Endothelial cell of umbilical vein (primary cell): ENCODE measurements at regions not wholly inside any gene's neighbourhood (a gene's known extent, or its start where the extent isn't known, plus 50 kb on each side); places are given as distances from the start of the nearest gene placed in this dataset.
A peak's percentile ranks its signal among the peaks of the same experiment; 100 is the strongest.

ENCODE experiments used
- BruUV-seq: library from RNA; stranded (reverse); fragments of 400-500 nt; replicated peaks from 2 replicates; lab custom pipeline; 2021; lab: Mats Ljungman, UMichigan
- CTCF ChIA-PET: fragments of 300-600, 350-600 bp; sonication (Branson Sonifier 250); formaldehyde crosslinking; loops from one replicate; lab custom pipeline; 2021; ENCODE audit warnings: antibody characterized with exemption, inconsistent platforms; lab: Charles Lee
- POLR2A ChIA-PET: fragments of 300-600, 350-600 bp; sonication (Branson Sonifier 250); formaldehyde crosslinking; loops from one replicate; lab custom pipeline; 2021; ENCODE audit warnings: antibody characterized with exemption, inconsistent platforms; lab: Charles Lee
- DNase-seq: peaks from one replicate; pipeline ENCODE4 v3.0.0-alpha.2; 2011; ENCODE audit warnings: low read depth, low spot score
- FAIRE-seq: peaks from 2 replicates; lab custom pipeline; 2011; peaks lifted over from hg19 to GRCh38; lab: Jason Lieb, UNC
- H2AFZ ChIP-seq: 2 replicates; pipeline ENCODE4 v1.6.0; 2012; ENCODE audit warnings: low read depth, low read length, control low read depth, inconsistent platforms
- H3K27ac ChIP-seq: 2 replicates; pipeline ENCODE4 v1.5.1; 2011; ENCODE audit warnings: low read depth, mild to moderate bottlenecking, control low read depth, low read length, moderate library complexity; ENCODE audit not compliant: insufficient read depth
- H3K27me3 ChIP-seq, 2 experiments: 2 replicates each; pipeline versions ENCODE4 v1.6.0 to v1.6.1; 2011; ENCODE audit warnings: low read length in 2 of 2, mixed read lengths in 1 of 2; ENCODE audit not compliant: control insufficient read depth in 2 of 2, insufficient read depth in 2 of 2
- H3K36me3 ChIP-seq, 2 experiments: 2 replicates in 1 of 2; 3 replicates in 1 of 2; pipeline ENCODE4 v1.5.1; 2011; ENCODE audit warnings: low read length in 2 of 2, mild to moderate bottlenecking in 1 of 2, moderate library complexity in 1 of 2; ENCODE audit not compliant: control insufficient read depth in 2 of 2, insufficient read depth in 2 of 2; ENCODE audit errors: extremely low read depth in 1 of 2
- H3K4me1 ChIP-seq: 3 replicates; pipeline ENCODE4 v1.5.1; 2011; ENCODE audit warnings: mild to moderate bottlenecking, low read length; ENCODE audit not compliant: control insufficient read depth, insufficient read depth; ENCODE audit errors: extremely low read depth
- H3K4me2 ChIP-seq: 2 replicates; pipeline ENCODE4 v1.6.1; 2011; ENCODE audit warnings: low read length, control low read depth, mixed read lengths; ENCODE audit not compliant: insufficient read depth
- H3K4me3 ChIP-seq, 3 experiments: fragments of 200-600 bp in 1 of 3; sonication (generic), shearing (Covaris generic) in 1 of 3; replicated peaks in 1 of 3; 2 replicates each; pipeline ENCODE4 v1.5.1; 2011 to 2016; ENCODE audit warnings: control low read depth in 3 of 3, low read length in 3 of 3, mild to moderate bottlenecking in 2 of 3, inconsistent platforms in 1 of 3, low read depth in 1 of 3, moderate library complexity in 1 of 3; ENCODE audit not compliant: insufficient read depth in 1 of 3
- H3K79me2 ChIP-seq: 2 replicates; pipeline ENCODE4 v1.6.0; 2012; ENCODE audit warnings: low read length, inconsistent platforms; ENCODE audit not compliant: control insufficient read depth, insufficient read depth
- H3K9ac ChIP-seq: replicated peaks from 2 replicates; pipeline ENCODE3; 2011; ENCODE audit warnings: low read length, control low read depth; ENCODE audit not compliant: insufficient read depth; ENCODE audit errors: extremely low read depth
- H3K9me1 ChIP-seq: replicated peaks from 3 replicates; pipeline ENCODE4 v1.6.0; 2011; ENCODE audit warnings: mild to moderate bottlenecking, low read length; ENCODE audit not compliant: control insufficient read depth, insufficient read depth; ENCODE audit errors: extremely low read depth
- H3K9me3 ChIP-seq: replicated peaks from 2 replicates; pipeline ENCODE4 v1.5.1; 2012; ENCODE audit warnings: low read length, inconsistent platforms; ENCODE audit not compliant: control insufficient read depth, insufficient read depth
- H4K20me1 ChIP-seq: replicated peaks from 2 replicates; pipeline ENCODE3; 2011; ENCODE audit warnings: mild to moderate bottlenecking, low read length; ENCODE audit not compliant: control insufficient read depth, insufficient read depth; ENCODE audit errors: extremely low read depth
- CTCF ChIP-seq, 2 donors: IDR thresholded peaks; 1 replicate in 1 of 2; 2 replicates in 1 of 2; pipeline ENCODE4 v1.5.1; 2011; ENCODE audit warnings: low read length in 2 of 2, mild to moderate bottlenecking in 2 of 2, moderate library complexity in 2 of 2, control low read depth in 1 of 2, inconsistent platforms in 1 of 2, low read depth in 1 of 2; ENCODE audit not compliant: insufficient read depth in 1 of 2; ENCODE audit errors: extremely low read depth in 1 of 2
- EZH2 ChIP-seq: IDR thresholded peaks from 2 replicates; pipeline ENCODE4 v1.6.1; 2012; ENCODE audit warnings: borderline replicate concordance, low read depth, mild to moderate bottlenecking, moderate library complexity, low read length, inconsistent platforms; ENCODE audit not compliant: severe bottlenecking
- FOS ChIP-seq: IDR thresholded peaks from 2 replicates; pipeline ENCODE4 v1.6.1; 2011; ENCODE audit warnings: mild to moderate bottlenecking, low read length, moderate library complexity, borderline replicate concordance; ENCODE audit not compliant: insufficient read depth
- JUN ChIP-seq: IDR thresholded peaks from 2 replicates; pipeline ENCODE4 v1.6.1; 2011; ENCODE audit warnings: borderline replicate concordance, low read depth; ENCODE audit not compliant: insufficient read length, insufficient read depth
- MAX ChIP-seq: IDR thresholded peaks from 2 replicates; pipeline ENCODE4 v1.6.1; 2011; ENCODE audit not compliant: insufficient read depth, insufficient read length
- MYC ChIP-seq: IDR thresholded peaks from one replicate; pipeline ENCODE4 v1.6.1; 2011; ENCODE audit warnings: mild to moderate bottlenecking, low read depth, low read length
- dilution Hi-C: fragments of 300-500 bp; cut with MboI; formaldehyde crosslinking; loops from one replicate; pipeline ENCODE4 v1.15.0; 2019; ENCODE audit warnings: low sequenced_read_pairs; ENCODE audit not compliant: extremely low pct_ligation_motif_present
- intact Hi-C: fragments of 100-400 bp; cut with micrococcal nuclease; formaldehyde crosslinking; loops from one replicate; pipeline ENCODE4 v1.10.0; 2022

- H3K9me3 ChIP-seq = no peaks in the 10 kb centered on the region
- H3K9ac ChIP-seq = no peak overlapping the region
- no peaks in the 10 kb centered on the region for H3K79me2 ChIP-seq
- H3K27ac ChIP-seq = peak overlapping the region; percentile 99
- DNase-seq = peak; percentile 17
- no peaks in the 10 kb centered on the region for H3K36me3 ChIP-seq
- peaks cover 59% of the 10 kb centered on the region for H3K4me1 ChIP-seq
- ChIA-PET CTCF (interaction anchor here (1.0 to 1.2 kb wide), 2 partner anchors 12 to 69 kb away, joined by 3 read pairs; no protein-coding TSS in a partner anchor), POLR2A (interaction anchor here (1.0 to 1.6 kb wide), 2 partner anchors 66 to 73 kb away, joined by 4 to 6 read pairs; no protein-coding TSS in a partner anchor)
- H3K4me3 ChIP-seq = no peak overlapping the region
- TF ChIP-seq CTCF (IDR thresholded peaks at IDR 0.05; ENCODE audit: extremely low read depth in 1 of 2, insufficient read depth in 1 of 2, low read depth in 1 of 2, low read length in 2 of 2) (no peak), MAX (no peak), JUN (peak; percentile 48), MYC (no peak), FOS (no peak), EZH2 (no peak)
- H3K9me1 ChIP-seq = no peaks in the 10 kb centered on the region
- no TSS peak for BruUV-seq
- H2AFZ ChIP-seq = no peak overlapping the region
- intact Hi-C loops = no loop called here
- dilution Hi-C loops = no loop called here
- FAIRE-seq = no peak
- H4K20me1 ChIP-seq = no peaks in the 10 kb centered on the region
- no peaks in the 10 kb centered on the region for H3K27me3 ChIP-seq
- no peak overlapping the region for H3K4me2 ChIP-seq
Measured at GRCh38 chr6:132065556-132065955, 114.4 kb upstream of the CCN2 start.
